IMR-90 (cell line): ENCODE measurements at regions not wholly inside any gene's neighbourhood (a gene's known extent, or its start where the extent isn't known, plus 50 kb on each side); places are given as distances from the start of the nearest gene placed in this dataset.

Source experiments
- MAFK ChIP-seq: IDR thresholded peaks from 2 replicates; pipeline ENCODE4 v1.6.1; 2012; ENCODE audit warnings: low read depth, low read length, improper control_type of control experiment
- MAZ ChIP-seq: IDR thresholded peaks from 2 replicates; pipeline ENCODE4 v1.6.1; 2012; ENCODE audit warnings: low read depth, mild to moderate bottlenecking, low read length, improper control_type of control experiment, moderate library complexity, borderline replicate concordance
- MXI1 ChIP-seq: IDR thresholded peaks from 2 replicates; pipeline ENCODE4 v1.6.1; 2012; ENCODE audit warnings: low read depth, mild to moderate bottlenecking, low read length, moderate library complexity, borderline replicate concordance
- NFE2L2 ChIP-seq: fragments of 150-350 bp; IDR thresholded peaks from 2 replicates; pipeline ENCODE4 v1.6.1; 2016; ENCODE audit warnings: low read depth, mild to moderate bottlenecking, low read length
- POLR2A ChIP-seq: IDR thresholded peaks from 2 replicates; pipeline ENCODE4 v1.6.1; 2012; ENCODE audit warnings: mild to moderate bottlenecking, low read depth, low read length
- RAD21 ChIP-seq: IDR thresholded peaks from 2 replicates; pipeline ENCODE4 v1.6.1; 2012; ENCODE audit warnings: low read length, improper control_type of control experiment
- RCOR1 ChIP-seq: IDR thresholded peaks from 2 replicates; pipeline ENCODE4 v1.6.1; 2012; ENCODE audit warnings: mild to moderate bottlenecking, low read length, improper control_type of control experiment; ENCODE audit not compliant: insufficient replicate concordance
- RFX5 ChIP-seq: IDR thresholded peaks from 2 replicates; pipeline ENCODE4 v1.8.0; 2012; ENCODE audit warnings: low read depth, mild to moderate bottlenecking, low read length, moderate library complexity
- SMC3 ChIP-seq: fragments of 150-350 bp; IDR thresholded peaks from 2 replicates; pipeline ENCODE4 v1.6.1; 2016; ENCODE audit warnings: low read depth, mild to moderate bottlenecking, antibody characterized with exemption, low read length, moderate library complexity
- TF ChIP-seq, protein P1 (sequence below): conservative IDR thresholded peaks from 2 replicates; pipeline ENCODE4 v1.5.1; 2012; ENCODE audit warnings: mild to moderate bottlenecking, low read depth, low read length, improper control_type of control experiment

DNA sequence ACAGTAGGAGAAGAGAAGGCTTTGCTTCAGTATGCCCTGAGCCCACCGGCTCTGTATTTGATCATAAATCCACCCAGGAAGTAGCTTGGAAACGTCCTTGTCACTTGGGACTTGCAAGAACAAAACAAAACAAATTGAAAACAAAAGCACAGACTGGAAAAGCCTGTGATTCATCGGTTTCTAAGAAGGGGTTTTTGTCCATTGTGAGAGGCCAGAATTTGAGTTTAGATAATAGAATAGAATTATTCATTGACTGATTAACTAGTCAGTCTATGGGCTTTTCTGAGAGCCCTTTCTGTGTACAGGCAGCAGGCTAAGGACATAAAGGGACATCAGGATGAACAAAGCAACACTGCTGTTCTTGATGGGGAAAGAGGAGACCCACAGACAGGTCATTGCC lies 424.8 kb downstream of the IRX1 start:
- TF ChIP-seq, protein P1, sequence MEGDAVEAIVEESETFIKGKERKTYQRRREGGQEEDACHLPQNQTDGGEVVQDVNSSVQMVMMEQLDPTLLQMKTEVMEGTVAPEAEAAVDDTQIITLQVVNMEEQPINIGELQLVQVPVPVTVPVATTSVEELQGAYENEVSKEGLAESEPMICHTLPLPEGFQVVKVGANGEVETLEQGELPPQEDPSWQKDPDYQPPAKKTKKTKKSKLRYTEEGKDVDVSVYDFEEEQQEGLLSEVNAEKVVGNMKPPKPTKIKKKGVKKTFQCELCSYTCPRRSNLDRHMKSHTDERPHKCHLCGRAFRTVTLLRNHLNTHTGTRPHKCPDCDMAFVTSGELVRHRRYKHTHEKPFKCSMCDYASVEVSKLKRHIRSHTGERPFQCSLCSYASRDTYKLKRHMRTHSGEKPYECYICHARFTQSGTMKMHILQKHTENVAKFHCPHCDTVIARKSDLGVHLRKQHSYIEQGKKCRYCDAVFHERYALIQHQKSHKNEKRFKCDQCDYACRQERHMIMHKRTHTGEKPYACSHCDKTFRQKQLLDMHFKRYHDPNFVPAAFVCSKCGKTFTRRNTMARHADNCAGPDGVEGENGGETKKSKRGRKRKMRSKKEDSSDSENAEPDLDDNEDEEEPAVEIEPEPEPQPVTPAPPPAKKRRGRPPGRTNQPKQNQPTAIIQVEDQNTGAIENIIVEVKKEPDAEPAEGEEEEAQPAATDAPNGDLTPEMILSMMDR: no peak
- TF ChIP-seq RAD21 (no peak), RCOR1 (no peak), POLR2A (no peak), MAFK (no peak), NFE2L2 (no peak), MXI1 (no peak), MAZ (no peak), RFX5 (no peak), SMC3 (no peak)
